DND-41 (cell line): ENCODE measurements at regions not wholly inside any gene's neighbourhood (a gene's known extent, or its start where the extent isn't known, plus 50 kb on each side); places are given as distances from the start of the nearest gene placed in this dataset.
"Not testable (repeated sequence)": the region's sequence is repeated elsewhere in the genome, so short reads cannot be mapped to it uniquely, and the experiment has no call there.

Source experiments
- ATAC-seq: fragments of 200-7000 bp; cut with Tn5 transposase; 3 replicates; pipeline ENCODE4 v1.9.1; 2021; ENCODE audit warnings: low read depth; ENCODE audit not compliant: insufficient read depth
- DNase-seq: peaks from one replicate; pipeline ENCODE4 v3.0.0-alpha.2; 2020
- H2AFZ ChIP-seq: 2 replicates; pipeline ENCODE4 v1.6.0; 2012; ENCODE audit warnings: low read depth, low read length
- H3K27ac ChIP-seq: 2 replicates; pipeline ENCODE4 v1.5.1; 2012; ENCODE audit warnings: low read length, inconsistent platforms
- H3K27me3 ChIP-seq: fragments of 200-600 bp; sonication (generic); 2 replicates; pipeline ENCODE4 v1.6.0; 2012; ENCODE audit warnings: low read length, mild to moderate bottlenecking, inconsistent platforms; ENCODE audit not compliant: insufficient read depth, poor library complexity
- H3K36me3 ChIP-seq: 2 replicates; pipeline ENCODE4 v1.5.1; 2012; ENCODE audit warnings: low read length, inconsistent platforms; ENCODE audit not compliant: insufficient read depth
- H3K4me1 ChIP-seq: 2 replicates; pipeline ENCODE4 v1.5.1; 2012; ENCODE audit warnings: mild to moderate bottlenecking, low read length; ENCODE audit not compliant: insufficient read depth
- H3K4me2 ChIP-seq: 2 replicates; pipeline ENCODE4 v1.6.0; 2012; ENCODE audit warnings: mild to moderate bottlenecking, moderate library complexity, low read length, inconsistent platforms; ENCODE audit not compliant: insufficient read depth
- H3K4me3 ChIP-seq, 2 experiments: fragments of 200-600 bp in 1 of 2; shearing (Covaris generic) in 1 of 2; 2 replicates each; pipeline ENCODE4 v1.5.1; 2012 to 2016; ENCODE audit warnings: inconsistent platforms in 2 of 2, low read length in 2 of 2, mild to moderate bottlenecking in 2 of 2, low read depth in 1 of 2, moderate library complexity in 1 of 2
- H3K79me2 ChIP-seq: 2 replicates; pipeline ENCODE4 v1.6.0; 2012; ENCODE audit warnings: low read length, inconsistent platforms; ENCODE audit not compliant: insufficient read depth
- H3K9ac ChIP-seq: 2 replicates; pipeline ENCODE4 v1.6.0; 2012; ENCODE audit warnings: low read depth, mild to moderate bottlenecking, inconsistent platforms, low read length, moderate library complexity
- H3K9me3 ChIP-seq: 2 replicates; pipeline ENCODE4 v1.5.1; 2012; ENCODE audit warnings: low read length, moderate library complexity, mild to moderate bottlenecking, inconsistent platforms; ENCODE audit not compliant: insufficient read depth, severe bottlenecking
- H4K20me1 ChIP-seq: 2 replicates; pipeline ENCODE4 v1.6.0; 2012; ENCODE audit warnings: low read length; ENCODE audit not compliant: insufficient read depth
- CTCF ChIP-seq: IDR thresholded peaks from 2 replicates; pipeline ENCODE4 v1.5.1; 2012; ENCODE audit warnings: borderline replicate concordance, low read length, moderate library complexity, mild to moderate bottlenecking; ENCODE audit not compliant: poor library complexity, severe bottlenecking; ENCODE audit errors: extremely low read depth
- EZH2 ChIP-seq: IDR thresholded peaks from 3 replicates; pipeline ENCODE4 v1.6.1; 2012; ENCODE audit warnings: borderline replicate concordance, low read depth, mild to moderate bottlenecking, moderate library complexity, low read length, inconsistent platforms; ENCODE audit not compliant: severe bottlenecking

DNA sequence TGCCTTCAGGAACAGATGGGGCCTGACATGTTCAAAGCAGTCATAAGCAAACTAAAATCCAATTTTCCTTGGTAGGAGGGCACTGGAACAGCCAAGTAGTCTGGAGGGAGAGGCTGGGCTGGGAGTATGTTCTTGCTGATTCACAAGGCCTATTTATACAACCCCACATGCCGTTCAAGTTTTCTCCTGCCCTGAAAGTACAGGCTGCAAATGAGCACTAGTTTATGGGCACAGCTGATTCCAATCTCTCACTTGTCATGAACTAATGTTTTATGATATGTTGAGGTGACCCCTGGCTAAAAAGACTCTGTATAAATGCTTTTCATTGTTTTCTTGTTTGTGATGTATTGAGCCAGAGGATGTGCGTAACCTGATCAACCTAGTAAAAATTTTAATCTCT, 183.4 kb upstream of the SRD5A2 start:
- ATAC-seq, result no peak
- TF ChIP-seq CTCF, result no peak
- TF ChIP-seq EZH2, result no peak

DNA sequence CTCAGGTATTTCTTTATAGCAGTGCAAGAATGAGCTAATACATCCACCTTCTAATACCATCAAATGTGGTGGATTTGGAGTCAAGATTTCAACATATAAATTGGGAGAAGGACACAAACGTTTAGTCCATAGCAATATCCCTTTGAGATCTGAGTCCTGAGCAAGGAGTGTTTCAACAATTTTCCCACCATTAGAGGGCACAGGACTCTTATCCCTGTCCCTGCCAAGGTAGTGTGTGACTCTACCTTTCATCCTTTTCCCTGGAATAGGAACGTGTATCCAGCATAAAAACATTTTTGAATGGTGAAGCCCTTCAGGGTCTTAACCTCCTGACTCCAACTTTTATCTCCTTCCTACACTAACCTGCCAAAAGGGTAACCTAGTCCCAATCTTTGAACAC, 181.3 kb upstream of the SRD5A2 start:
- no peaks in the 10 kb centered on the region for H3K9me3 ChIP-seq
- TF ChIP-seq CTCF (no peak), EZH2 (no peak)
- H3K27ac ChIP-seq, result no peak overlapping the region
- no peak overlapping the region for H3K9ac ChIP-seq
- H3K4me2 ChIP-seq, result no peak overlapping the region
- DNase-seq, result no peak
- H2AFZ ChIP-seq, result no peak overlapping the region
- H4K20me1 ChIP-seq, result no peaks in the 10 kb centered on the region
- H3K4me3 ChIP-seq, result no peak overlapping the region
- H3K4me1 ChIP-seq, result no peaks in the 10 kb centered on the region
- no peak for ATAC-seq
- no peaks in the 10 kb centered on the region for H3K27me3 ChIP-seq
- no peaks in the 10 kb centered on the region for H3K36me3 ChIP-seq
- no peaks in the 10 kb centered on the region for H3K79me2 ChIP-seq

More for the DNA sequence above, 183.4 kb upstream of the SRD5A2 start:
- DNase-seq, result no peak
- Histone ChIP-seq H3K9me3 (no peaks in the 10 kb centered on the region), H2AFZ (no peak overlapping the region), H3K4me1 (no peaks in the 10 kb centered on the region), H3K4me3 (no peak overlapping the region), H4K20me1 (no peaks in the 10 kb centered on the region), H3K27ac (no peak overlapping the region), H3K36me3 (no peaks in the 10 kb centered on the region), H3K27me3 (no peaks in the 10 kb centered on the region), H3K9ac (no peak overlapping the region), H3K4me2 (no peak overlapping the region), H3K79me2 (no peaks in the 10 kb centered on the region)

DNA sequence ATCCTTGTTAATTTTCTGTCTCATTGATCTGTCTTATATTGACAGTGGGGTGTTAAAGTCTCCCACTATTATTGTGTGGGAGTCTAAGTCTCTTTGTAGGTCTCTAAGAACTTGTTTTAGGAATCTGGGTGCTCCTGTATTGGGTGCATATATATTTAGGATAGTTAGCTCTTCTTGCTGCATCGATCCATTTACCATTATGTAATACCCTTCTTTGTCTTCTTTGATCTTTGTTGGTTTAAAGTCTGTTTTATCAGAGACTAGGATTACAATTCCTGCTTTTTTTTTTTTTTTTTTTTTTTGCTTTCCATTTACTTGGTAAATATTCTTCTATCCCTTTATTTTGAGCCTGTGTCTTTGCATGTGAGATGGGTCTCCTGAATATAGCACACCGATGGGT, 176.6 kb upstream of the SRD5A2 start:
- DNase-seq, H2AFZ ChIP-seq, H3K4me1 ChIP-seq, H3K9me3 ChIP-seq, H3K4me3 ChIP-seq, H3K27me3 ChIP-seq, H3K9ac ChIP-seq, H3K4me2 ChIP-seq, H3K79me2 ChIP-seq, H3K36me3 ChIP-seq, H4K20me1 ChIP-seq, ATAC-seq, H3K27ac ChIP-seq: not testable (repeated sequence)

DNA sequence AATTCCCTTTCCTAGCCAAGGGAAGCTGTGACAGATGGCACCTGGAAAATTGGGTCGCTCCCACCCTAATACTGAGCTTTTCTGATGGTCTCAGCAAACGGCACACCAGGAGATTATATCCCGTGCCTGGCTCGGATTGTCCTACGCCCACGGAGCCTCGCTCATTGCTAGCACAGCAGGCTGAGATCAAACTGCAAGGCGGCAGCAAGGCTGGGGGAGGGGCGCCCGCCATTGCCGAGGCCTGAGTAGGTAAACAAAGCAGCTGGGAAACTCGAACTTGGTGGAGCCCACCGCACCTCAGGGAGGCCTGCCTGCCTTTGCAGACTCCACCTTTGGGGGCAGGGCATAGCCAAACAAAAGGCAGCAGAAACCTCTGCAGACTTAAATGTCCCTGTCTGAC, 168.0 kb upstream of the SRD5A2 start:
- not testable (repeated sequence) for H3K4me1 ChIP-seq, H3K27ac ChIP-seq, H3K27me3 ChIP-seq, H4K20me1 ChIP-seq, H3K9me3 ChIP-seq, ATAC-seq, H3K36me3 ChIP-seq, H3K4me2 ChIP-seq, H3K4me3 ChIP-seq, H2AFZ ChIP-seq, H3K79me2 ChIP-seq, H3K9ac ChIP-seq, DNase-seq

DNA sequence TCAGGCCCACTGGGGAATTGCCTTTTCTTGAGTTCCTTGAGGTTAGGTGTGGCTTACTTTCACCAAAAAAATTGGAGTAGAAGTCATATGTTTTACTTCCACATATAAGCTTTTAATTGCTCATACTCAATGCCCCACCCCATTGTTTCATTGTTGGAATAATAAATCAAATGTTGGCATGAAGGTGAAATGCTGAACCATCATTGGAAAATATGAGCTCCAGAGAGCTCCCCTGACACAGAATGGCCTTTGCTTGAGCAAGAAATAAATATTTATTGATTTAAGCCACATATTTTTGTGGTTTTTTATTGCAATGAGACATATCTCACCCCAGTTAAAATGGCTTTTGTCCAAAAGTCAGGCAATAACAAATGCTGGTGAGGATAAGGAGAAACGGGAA, 167.3 kb upstream of the SRD5A2 start:
- H3K27ac ChIP-seq, result no peak overlapping the region

More for the DNA sequence above, 167.3 kb upstream of the SRD5A2 start:
- DNase-seq (no peak), ATAC-seq (no peak)
- H3K9ac ChIP-seq, result no peak overlapping the region
- no peaks in the 10 kb centered on the region for H4K20me1 ChIP-seq
- peaks cover 8% of the 10 kb centered on the region for H3K9me3 ChIP-seq
- H3K79me2 ChIP-seq, result no peaks in the 10 kb centered on the region
- H3K4me2 ChIP-seq, result no peak overlapping the region
- no peak overlapping the region for H3K4me3 ChIP-seq
- H3K4me1 ChIP-seq, result no peaks in the 10 kb centered on the region
- no peak for TF ChIP-seq CTCF
- TF ChIP-seq EZH2, result no peak
- H3K27me3 ChIP-seq, result no peaks in the 10 kb centered on the region
- H3K36me3 ChIP-seq, result no peaks in the 10 kb centered on the region
- no peak overlapping the region for H2AFZ ChIP-seq
